SKM-1 (cell line): ENCODE measurements at regions not wholly inside any gene's neighbourhood (a gene's known extent, or its start where the extent isn't known, plus 50 kb on each side); places are given as distances from the start of the nearest gene placed in this dataset.
"Not testable (repeated sequence)": the region's sequence is repeated elsewhere in the genome, so short reads cannot be mapped to it uniquely, and the experiment has no call there.

Source experiments
- DNase-seq: peaks from one replicate; lab custom pipeline; 2025; ENCODE audit not compliant: unreplicated experiment; lab: John Stamatoyannopoulos, UW

DNA sequence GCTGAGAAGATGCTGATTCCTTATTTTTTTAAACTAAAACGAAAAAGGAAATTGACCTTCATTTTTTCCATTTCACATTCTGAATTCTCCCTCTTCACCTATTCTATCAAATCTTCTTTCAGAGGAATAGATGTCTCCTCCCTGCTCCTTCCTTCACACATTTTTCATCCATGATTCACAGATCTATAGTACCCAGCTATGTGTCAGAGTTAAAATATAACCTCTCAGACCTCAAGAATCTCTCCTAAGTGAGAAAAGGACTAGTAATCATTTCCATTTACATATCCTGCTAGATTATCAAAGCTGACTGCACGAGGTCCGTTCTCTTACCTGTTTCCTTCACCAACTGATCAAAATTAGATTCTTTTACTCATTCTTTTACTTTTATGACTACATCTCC, 1297.6 kb upstream of the ALCAM start:
- DNase-seq, result no peak

DNA sequence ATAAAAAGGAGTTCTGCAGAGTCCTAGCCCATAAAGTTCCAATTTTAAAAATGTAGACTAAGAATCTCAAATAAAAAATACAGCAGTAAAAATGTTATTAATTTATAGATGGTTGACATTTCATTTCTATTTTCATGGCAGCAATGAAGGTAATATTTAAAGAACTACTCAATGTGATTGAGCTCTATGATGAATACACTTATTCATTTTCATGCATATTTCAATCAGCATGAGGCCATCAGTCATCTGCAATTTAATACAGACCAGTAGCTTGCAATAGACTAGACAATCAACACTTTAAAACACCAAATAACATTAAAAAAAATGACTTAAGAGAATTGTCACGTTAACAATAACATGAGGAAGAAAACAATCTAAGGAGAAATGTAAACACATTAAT, 1295.8 kb upstream of the ALCAM start:
- DNase-seq, result no peak

DNA sequence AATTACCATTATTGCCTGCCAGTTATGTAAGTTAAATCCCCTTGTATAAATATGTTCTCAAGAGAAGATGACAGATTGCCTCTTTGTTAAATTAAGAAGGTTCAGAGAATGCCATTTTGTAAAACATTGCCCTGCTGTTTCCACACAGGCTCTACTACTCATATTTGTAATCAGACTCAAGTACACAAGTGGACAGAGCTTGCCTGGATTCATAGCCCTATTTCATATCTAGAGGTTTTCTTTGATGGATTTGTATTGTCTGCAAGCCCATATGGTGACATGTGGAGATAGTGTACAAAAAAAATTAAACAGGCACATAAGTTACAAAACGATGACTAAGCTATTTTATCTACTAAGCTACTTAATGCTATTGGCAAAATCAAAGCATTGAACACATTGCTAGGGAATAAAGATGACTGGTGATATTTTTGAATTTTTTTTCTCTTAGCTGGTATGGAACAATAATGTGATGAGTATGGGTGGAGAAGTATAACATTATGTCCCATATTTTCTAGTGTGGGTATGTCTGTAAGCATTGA, 1286.6 kb upstream of the ALCAM start:
- DNase-seq, result no peak

DNA sequence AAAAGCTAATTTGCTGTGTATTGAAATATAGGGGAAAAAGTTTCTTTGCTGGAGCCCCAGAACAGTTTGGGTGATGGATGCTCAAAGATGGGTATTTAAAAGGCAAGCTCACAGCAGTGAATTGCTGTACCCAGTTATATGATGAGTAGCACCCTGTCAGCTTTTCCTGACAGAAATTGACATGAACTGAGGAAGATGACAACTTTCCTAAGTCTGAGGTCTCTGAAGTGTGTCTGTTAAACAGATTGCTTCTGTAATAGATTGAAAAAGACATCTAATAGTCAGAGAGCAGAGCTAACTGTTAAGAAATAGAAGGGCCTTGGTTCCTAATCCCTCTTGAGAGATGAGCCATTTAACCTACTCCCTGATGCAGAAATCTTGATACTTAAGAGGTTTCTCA, 1278.0 kb upstream of the ALCAM start:
- DNase-seq, result no peak

DNA sequence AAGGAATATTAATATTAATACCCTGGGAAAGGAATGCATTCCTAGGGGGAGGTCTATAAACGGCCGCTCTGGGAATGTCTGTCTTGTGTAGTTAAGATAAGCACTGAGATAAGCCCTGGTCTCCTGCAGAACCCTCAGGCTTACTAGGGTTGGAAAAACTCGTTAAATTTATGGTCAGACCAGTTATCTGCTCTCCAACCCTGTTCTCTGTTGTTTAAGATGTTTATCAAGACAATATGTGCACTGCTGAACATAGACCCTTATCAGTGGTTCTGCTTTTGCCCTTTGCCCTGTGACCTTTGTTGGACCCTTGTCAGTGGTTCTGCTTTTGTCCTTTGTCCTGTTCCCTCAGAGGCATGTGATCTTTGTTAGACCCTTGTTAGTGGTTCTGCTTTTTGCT, 1276.7 kb upstream of the ALCAM start:
- DNase-seq, result not testable (repeated sequence)

DNA sequence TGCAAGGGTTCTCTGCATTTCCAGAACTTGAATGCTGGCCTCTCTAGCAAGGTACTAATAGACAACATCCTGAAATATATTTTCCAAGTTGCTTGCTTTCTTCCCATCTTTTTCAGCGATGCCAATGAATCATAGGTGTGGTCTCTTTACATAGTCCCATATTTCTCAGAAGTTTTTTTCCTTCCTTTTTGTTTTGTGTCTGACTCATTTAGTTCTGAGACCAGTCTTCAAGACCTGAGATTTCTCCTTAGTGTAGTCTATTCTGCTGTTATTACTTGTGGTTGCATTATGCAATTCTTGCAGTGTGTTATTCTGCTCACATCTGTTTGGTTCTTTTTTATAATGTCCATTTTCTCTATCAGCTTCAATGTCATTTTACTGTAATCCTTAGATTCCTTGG, 1265.0 kb upstream of the ALCAM start:
- DNase-seq, result no peak

DNA sequence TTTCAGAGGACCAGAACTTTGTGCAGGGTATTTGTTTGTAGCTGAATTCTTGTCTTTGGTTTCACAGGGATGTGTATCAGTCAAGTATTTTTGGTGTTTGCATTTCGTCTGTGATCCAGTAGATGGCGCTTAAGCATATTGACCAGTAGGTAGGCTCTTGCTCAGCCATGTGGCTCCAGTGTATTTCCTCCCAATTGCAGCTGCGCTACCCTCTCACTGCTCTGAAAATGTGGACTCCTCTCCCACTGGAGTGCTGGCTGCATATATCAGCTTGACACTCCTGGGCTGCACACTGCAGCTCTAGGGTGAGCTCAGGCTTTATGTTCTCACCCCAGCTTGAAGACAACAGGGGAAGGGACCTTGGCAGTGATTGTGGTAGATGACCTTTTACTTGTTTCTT, 1264.3 kb upstream of the ALCAM start:
- peak; percentile 11 for DNase-seq

DNA sequence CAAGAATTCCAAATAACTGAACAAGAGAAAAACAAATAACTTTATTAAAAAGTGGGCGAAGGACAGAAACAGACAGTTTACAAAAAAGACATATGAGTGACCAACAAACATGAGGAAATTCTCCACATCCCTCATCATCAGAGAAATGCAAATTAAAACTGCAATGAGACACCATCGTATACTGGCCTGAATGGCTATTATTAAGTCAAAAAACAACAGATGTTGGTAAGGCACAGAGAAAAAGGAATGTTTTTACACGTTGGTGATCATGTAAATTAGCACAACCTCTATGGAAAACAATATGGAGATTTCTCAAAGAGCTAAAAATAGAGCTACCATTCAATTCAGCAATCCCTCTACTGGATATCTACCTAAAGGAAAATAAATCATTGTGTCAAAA, 1260.4 kb upstream of the ALCAM start:
- DNase-seq, result no peak

DNA sequence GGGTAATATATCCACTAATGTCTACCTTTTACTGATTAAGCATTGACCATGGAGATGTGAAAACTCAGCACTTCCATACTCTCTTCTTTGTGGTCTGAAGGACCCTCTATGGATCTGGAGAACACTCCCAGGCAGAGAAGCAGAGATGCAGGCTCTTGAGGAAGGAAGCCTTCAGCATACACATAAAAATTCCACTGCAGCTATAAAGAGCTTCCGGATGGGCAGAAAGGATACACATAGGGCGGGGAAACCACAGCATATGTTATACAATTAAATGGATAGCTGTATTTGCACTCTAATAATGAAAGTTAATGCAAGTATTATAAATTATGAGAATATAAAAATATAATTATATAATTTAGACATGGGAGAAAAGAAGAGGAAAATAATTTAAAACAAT, 1258.2 kb upstream of the ALCAM start:
- DNase-seq, result no peak

DNA sequence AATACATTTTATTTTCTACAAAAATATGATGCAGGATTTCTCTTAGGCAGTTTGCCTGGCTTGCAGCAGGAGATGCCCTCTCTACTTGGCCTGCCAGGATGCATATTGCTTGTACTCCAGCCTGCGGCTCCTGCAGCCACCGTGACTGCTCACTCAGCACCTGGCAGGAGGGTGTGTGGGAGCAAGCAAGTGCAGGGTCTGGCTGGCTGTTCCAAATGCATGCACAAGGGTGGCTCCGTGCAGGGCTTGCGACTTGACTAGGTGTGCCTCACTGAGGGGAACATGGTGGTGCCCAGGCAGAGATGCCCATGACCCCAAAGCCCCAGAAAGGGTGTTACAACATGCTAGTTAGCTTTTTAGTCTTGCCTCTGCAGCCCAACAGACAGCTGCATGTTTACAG, 1240.2 kb upstream of the ALCAM start:
- DNase-seq, result no peak

DNA sequence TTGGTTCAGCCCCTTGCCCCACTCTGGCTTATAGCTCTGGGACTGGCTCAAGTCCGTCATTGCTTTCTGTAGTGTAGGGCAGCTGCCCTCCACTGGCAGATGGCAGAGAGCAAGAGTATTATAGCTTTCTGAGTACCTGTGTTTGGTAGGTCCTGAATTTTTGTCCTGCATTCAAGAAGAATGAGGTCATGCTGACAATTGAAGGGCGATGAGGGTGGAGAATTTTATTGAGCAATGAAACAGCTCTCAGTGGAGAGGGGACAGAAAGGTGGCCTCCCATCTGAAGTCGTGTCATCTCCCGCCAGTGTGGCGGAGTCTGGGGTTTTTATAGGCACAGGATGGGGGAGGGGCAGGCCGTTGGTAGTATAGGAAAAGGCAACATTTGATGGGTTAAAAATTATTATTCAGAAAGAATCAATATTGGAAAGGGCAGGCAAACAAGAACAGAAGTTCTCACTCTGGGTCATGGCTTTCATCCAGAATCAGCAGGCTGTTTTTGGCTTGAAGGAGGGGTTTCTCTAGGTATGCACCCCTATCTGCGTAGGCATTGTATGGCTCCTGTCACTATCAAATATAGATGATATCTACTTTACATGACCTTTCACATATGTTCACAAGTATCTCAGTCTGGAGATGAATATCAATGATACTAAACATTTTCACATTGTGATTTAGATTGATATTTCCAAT, 1239.7 kb upstream of the ALCAM start:
- no peak for DNase-seq

DNA sequence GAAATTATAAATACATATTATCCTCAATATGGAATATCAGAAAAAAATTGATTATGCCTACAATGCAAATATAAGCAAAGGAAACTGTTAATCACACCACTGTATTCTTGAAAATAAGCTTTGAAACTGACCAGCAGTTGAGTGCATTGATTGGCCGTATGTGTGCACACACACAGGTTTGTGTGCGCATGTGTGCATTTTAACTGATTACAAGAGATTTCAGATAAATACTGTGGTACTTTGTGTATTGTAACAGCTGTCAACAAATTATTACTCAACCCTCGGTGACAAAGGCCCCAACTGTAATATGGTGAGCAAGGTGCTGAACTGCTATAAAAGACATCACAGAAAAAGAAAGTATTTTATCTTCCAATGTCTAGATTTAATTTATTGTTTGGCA, 1238.9 kb upstream of the ALCAM start:
- no peak for DNase-seq

DNA sequence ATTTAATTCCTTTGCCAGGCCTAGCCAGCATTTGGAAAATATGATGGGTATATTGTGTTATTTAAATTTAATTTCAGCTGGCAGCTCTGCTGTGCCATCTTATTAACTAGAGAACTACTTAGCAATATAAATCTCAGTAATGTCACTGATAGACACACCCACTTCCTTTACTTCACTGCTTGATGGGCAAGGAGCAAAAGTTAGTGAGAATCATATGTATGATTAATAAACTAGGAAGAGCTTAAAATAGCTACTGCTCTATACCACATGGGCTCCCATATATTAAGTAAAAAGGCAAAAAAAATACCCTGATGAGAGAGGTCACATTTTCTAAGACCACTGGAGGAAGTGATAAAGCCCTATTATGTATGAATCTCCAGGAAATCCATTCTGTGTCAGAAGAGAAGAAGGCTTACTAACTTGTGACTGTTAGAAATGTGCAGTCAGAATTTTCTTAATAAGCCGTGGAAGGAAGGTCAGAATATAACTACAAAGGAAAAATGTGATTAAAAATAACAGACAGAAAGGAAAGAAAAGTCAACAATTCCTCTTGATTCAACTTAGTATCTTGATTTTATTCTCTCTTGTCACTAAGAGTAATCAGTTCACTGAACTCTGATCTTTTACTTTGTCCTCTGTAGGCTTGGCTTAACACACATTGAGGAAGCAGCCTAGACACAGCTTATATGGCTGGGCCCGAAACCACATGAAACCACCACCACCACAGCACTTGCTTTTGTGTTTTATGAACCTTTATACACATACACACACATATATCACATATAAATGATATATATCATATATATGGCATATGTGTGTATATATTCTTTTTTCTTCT, 1233.9 kb upstream of the ALCAM start:
- DNase-seq, result no peak

DNA sequence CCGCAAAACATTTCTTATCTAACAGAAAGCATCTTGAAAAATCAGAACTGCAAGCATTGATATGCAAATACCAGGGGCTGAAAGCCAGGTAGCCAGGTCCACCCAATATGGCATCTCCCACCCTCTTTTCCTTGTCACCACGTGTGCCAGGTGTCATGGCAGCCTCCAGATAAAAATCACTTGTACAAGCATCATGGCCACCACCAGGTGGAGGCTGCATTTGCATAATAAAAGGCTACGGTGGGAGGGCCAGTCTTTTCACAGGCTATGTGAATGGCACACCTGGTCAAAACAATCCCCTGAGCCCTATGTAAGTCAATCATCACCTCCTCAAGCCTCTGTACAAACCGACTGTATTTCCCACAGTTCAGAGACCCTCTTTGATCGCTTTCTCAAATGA, 1233.1 kb upstream of the ALCAM start:
- no peak for DNase-seq

DNA sequence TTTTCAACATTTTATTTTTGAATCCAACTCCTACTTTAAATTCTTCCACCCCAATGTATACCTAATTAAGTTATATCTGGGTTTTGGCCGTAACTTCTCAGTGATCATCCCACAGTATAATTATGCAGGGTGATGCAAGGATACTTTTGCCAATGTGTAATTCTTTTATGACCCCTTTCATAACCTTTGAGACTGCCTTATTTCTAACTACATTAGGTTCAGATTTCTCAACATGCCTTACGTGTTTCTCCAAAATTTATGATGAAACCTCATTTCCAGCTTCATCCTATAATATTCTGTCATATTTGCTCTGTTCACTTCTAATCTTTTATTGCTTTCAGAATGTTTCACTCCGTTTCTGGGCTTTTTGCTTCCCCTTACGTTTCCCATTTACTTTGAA, 1229.6 kb upstream of the ALCAM start:
- no peak for DNase-seq

DNA sequence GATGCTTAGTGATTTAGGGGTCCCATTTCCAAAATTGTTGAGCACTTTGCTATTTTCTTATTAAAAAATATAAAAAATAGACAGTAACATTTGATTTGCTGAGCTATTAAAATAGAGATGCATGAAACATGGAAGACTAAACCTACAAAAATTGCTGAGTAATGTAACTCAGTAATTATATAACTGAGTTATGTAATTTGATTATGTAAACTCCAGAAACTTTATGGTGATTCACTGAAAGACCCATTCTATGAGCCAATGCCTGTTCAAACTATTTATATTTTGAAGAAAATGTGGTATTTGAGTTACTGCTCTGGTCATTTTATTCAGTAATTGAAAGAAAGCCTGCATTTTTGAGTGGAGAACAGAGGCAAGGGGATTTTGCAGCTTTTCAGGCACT, 1221.5 kb upstream of the ALCAM start:
- DNase-seq, result no peak

DNA sequence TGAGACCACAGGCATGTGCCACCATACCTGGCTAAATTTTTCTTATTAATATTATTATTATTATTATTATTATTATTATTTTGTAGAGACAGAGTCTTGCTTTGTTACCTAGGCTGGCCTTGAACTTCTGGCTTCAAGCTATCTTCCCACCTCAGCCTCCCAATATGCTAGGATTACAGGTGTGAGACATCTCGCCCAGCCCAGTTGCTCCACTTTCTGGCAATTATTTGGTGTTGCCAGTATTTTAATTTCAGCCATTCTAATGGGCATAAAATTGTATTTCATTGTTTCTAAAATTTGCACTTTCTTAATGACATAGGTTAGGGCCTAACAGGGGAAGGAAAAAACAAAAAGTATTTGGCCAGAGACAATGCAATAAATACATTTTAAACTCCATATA, 1217.6 kb upstream of the ALCAM start:
- no peak for DNase-seq

DNA sequence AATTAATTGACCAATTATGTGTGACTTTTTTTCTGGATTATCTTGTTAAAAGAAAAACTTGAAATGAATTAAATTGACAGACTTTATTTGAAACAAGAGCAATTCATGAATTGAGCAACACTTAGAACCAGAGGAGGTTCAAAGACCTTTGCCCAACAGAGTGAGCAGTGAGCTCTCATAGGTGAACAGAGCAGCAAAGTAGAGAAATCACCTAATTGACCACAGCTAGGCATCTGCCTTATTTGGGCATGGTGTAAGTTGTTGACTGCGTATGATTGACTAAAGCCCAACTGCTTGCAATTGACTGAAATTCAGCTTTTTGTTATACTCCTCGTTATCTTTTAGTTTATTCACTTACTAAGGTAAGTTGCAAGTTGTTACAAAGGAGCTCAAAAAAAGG, 1216.0 kb upstream of the ALCAM start:
- DNase-seq, result no peak

DNA sequence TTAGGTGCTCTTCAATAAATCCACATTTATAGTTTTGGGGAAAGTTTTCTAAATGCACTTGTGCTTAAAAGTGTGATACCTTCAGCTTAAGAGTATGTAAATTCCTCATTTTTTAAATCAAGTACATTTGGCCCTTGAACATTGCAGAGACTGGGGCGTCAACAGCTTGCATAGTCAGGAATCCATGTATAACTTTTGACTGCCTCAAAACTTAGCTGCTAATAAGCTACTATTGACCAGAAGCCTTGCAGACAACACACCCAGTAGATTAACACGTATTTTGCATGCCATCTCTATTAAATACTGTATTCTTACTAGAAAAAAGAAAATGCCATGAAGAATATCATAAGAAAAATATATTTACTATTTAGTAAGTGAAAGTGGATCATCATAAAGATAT, 1211.8 kb upstream of the ALCAM start:
- DNase-seq, result no peak

DNA sequence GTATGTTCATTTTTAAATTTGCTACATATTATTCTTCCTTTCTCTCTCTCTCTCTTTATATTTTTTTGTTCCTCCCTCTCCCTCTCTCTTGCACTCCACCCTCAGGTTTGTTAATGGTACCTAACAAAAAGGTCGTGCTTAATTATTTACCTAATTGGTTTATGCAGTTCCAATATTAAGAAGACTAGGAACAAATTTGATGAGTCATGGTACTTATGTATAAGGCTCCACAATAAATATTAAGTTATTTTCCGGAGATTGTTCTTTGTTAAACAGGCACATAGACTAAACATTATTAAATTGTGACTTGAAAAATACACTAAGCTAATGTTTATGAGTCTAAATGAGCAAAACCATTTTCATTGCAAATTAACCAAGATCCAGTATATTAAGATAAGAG, 1200.8 kb upstream of the ALCAM start:
- DNase-seq, result no peak

DNA sequence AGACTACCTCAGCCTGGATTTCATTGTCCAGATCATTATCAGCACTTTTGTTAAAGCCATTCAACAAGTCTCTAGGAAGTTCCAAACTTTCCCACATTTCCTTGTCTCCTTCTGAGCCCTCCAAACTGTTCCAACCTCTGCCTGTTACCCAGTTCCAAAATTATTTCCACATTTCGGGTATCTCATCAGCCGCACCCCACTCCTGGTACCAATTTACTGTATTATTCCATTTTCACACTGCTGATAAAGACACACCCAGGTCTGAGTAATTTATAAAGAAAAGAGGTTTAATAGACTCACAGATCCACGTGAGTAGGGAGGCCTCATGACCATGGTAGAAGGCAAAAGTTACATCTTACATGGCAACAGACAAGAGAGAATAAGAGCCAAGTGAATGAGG, 1198.3 kb upstream of the ALCAM start:
- no peak for DNase-seq

DNA sequence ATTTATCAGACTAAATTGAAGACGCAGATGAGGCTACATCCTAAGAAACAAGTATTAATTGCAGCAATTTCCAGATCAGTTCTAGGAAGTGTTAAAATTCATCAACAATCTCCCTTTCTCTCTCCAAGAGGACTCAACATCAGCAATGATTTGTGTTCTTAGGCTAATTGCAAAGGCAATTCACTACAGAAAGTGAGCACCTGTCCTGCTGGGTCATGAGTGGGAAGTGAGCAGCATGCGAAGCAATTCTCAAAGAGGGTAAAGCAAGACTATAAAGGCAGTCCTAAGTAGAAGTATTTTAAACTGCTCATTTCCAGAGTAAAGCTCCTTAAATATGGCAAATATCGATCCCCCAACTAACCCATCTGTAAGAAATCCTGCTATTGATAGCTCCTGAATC, 1191.0 kb upstream of the ALCAM start:
- no peak for DNase-seq

DNA sequence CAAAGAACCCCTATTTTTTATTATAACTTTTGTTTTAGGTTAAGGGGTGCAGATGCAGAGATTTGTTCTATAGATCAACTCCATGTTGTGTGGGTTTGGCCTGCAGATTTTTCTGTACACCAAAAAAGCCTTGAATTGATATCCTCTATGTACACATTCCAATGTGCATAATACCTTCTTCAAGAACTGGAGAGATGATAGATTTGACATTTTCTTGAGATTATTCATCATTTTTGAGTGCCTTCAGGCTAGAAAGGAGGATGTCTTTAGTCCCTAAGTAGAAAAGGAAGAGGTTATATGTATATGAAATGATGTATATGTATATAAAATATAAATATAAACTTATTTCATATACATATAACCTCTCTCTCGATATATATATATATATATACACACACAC, 1190.0 kb upstream of the ALCAM start:
- no peak for DNase-seq
